Activated naive CD8-positive, alpha-beta T cell treated with anti-CD3 and anti-CD28 coated beads, Interleukin-2, amount 50 U/mL, for 24 hours (primary cell): ENCODE measurements at regions not wholly inside any gene's neighbourhood (a gene's known extent, or its start where the extent isn't known, plus 50 kb on each side); places are given as distances from the start of the nearest gene placed in this dataset.
A peak's percentile ranks its signal among the peaks of the same experiment; 100 is the strongest.

Source experiments
- ATAC-seq: fragments of 150-1000 bp; cut with Tn5 transposase; one replicate; pipeline ENCODE4 v1.10.0; 2021
- DNase-seq: peaks from one replicate; pipeline ENCODE4 v3.0.0; 2021
- H3K27ac Mint-ChIP-seq: one replicate; pipeline ENCODE4 v1.8.0; 2021; ENCODE audit warnings: mild to moderate bottlenecking, mixed read lengths
- H3K27me3 Mint-ChIP-seq: one replicate; pipeline ENCODE4 v1.8.0; 2021; ENCODE audit warnings: mixed read lengths
- H3K36me3 Mint-ChIP-seq: one replicate; pipeline ENCODE4 v1.8.0; 2021; ENCODE audit warnings: low read depth, mixed read lengths
- H3K4me1 Mint-ChIP-seq: one replicate; pipeline ENCODE4 v1.8.0; 2021; ENCODE audit warnings: mixed read lengths
- H3K4me3 Mint-ChIP-seq: one replicate; pipeline ENCODE4 v1.8.0; 2021; ENCODE audit warnings: mild to moderate bottlenecking, moderate library complexity, mixed read lengths
- H3K9me3 Mint-ChIP-seq: one replicate; pipeline ENCODE4 v1.8.0; 2021; ENCODE audit warnings: mixed read lengths

DNA sequence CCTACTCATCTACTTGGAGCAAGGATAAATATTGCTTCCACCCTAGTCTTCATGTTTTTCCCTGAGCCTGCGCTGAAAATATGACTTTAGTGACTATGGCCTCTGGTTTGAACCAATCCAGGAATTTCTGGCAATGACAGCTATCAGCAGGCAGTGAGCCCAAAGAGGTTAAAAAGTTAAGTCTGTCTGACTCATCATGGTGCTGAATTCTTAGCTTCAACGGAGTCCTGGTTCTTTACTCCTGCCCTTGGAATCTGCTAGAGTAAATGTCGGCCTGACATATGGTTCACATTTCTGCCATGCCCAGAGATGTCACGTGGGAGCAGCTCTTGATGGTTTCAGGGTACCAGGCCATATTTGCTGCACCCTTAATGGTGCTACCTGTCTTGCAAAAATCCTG, 351.6 kb upstream of the PLXNA2 start:
- Mint-ChIP-seq H3K9me3 (no peaks in the 10 kb centered on the region), H3K27me3 (no peaks in the 10 kb centered on the region), H3K27ac (no peak overlapping the region), H3K36me3 (no peaks in the 10 kb centered on the region), H3K4me1 (no peaks in the 10 kb centered on the region), H3K4me3 (no peak overlapping the region)
- no peak for ATAC-seq
- no peak for DNase-seq

GRCh38 chr1:208597571-208597970, 353.4 kb upstream of the PLXNA2 start:
- ATAC-seq = no peak
- H3K27ac Mint-ChIP-seq = no peak overlapping the region
- no peak overlapping the region for H3K4me3 Mint-ChIP-seq
- no peaks in the 10 kb centered on the region for H3K27me3 Mint-ChIP-seq
- H3K4me1 Mint-ChIP-seq = no peaks in the 10 kb centered on the region
- DNase-seq = no peak
- H3K9me3 Mint-ChIP-seq = no peaks in the 10 kb centered on the region
- no peaks in the 10 kb centered on the region for H3K36me3 Mint-ChIP-seq

- H3K27me3 Mint-ChIP-seq = no peaks in the 10 kb centered on the region
- H3K36me3 Mint-ChIP-seq = no peaks in the 10 kb centered on the region
- no peaks in the 10 kb centered on the region for H3K4me1 Mint-ChIP-seq
- DNase-seq (no peak), ATAC-seq (no peak)
- H3K4me3 Mint-ChIP-seq = no peak overlapping the region
- H3K27ac Mint-ChIP-seq = no peak overlapping the region
- no peaks in the 10 kb centered on the region for H3K9me3 Mint-ChIP-seq
Observed at GRCh38 chr1:208598021-208598420, 353.8 kb upstream of the PLXNA2 start.

DNA sequence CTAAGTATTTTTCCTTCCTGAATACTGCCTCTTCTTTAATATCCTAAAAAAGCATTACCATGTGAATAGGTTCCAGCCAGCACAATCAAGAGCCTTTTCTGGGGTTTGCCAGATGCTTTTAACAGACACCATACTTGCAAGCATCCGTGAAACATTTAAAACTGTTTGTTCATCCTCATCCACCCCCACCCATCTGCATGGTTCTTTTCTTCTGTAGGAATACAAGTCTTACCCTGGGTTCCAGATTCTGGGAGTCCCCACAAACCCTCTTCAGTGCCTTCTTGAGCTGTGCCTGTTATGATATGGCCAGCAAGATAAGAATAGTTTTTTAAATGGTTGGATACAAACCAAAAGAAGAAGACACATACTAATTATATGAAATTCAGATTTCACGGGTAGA, 354.9 kb upstream of the PLXNA2 start:
- no peak overlapping the region for H3K4me3 Mint-ChIP-seq
- no peaks in the 10 kb centered on the region for H3K36me3 Mint-ChIP-seq
- H3K4me1 Mint-ChIP-seq = no peaks in the 10 kb centered on the region
- ATAC-seq = no peak
- H3K9me3 Mint-ChIP-seq = no peaks in the 10 kb centered on the region
- no peak overlapping the region for H3K27ac Mint-ChIP-seq
- DNase-seq = no peak
- H3K27me3 Mint-ChIP-seq = no peaks in the 10 kb centered on the region

GRCh38 chr1:208600456-208601190, 356.4 kb upstream of the PLXNA2 start:
- no peaks in the 10 kb centered on the region for H3K9me3 Mint-ChIP-seq
- no peaks in the 10 kb centered on the region for H3K36me3 Mint-ChIP-seq
- peaks cover 5% of the 10 kb centered on the region for H3K27me3 Mint-ChIP-seq
- no peak overlapping the region for H3K4me3 Mint-ChIP-seq
- ATAC-seq = no peak
- DNase-seq = no peak
- H3K27ac Mint-ChIP-seq = no peak overlapping the region
- H3K4me1 Mint-ChIP-seq = no peaks in the 10 kb centered on the region

- H3K27ac Mint-ChIP-seq = no peak overlapping the region
- no peaks in the 10 kb centered on the region for H3K9me3 Mint-ChIP-seq
- H3K36me3 Mint-ChIP-seq = no peaks in the 10 kb centered on the region
- ATAC-seq = no peak
- no peak overlapping the region for H3K4me3 Mint-ChIP-seq
- no peaks in the 10 kb centered on the region for H3K4me1 Mint-ChIP-seq
- DNase-seq = no peak
- peaks cover 5% of the 10 kb centered on the region for H3K27me3 Mint-ChIP-seq
Observed at GRCh38 chr1:208601561-208601960, 357.4 kb upstream of the PLXNA2 start.

DNA sequence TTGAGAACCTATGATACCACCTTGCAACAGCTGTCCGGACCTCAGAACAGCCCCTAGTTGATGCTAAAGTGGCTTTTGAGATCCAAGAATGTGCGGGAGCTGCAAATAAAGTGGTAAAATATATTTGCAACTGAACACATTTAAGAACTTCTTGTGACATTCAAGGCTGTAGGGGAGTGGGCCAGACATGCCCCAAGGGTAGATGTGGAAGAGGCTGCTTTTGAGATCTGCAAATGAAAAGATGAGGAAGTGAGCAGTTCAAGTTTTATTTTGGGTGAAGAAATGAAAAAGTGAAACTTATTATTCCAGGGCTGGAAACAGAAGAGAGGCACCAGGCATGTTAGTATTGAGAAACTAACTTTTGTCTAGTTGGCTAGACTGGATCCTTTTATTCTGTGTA, 359.5 kb upstream of the PLXNA2 start:
- no peak for DNase-seq
- Mint-ChIP-seq H3K4me1 (no peaks in the 10 kb centered on the region), H3K36me3 (no peaks in the 10 kb centered on the region), H3K9me3 (no peaks in the 10 kb centered on the region), H3K27me3 (peaks cover 5% of the 10 kb centered on the region), H3K4me3 (no peak overlapping the region), H3K27ac (no peak overlapping the region)
- no peak for ATAC-seq

- no peaks in the 10 kb centered on the region for H3K9me3 Mint-ChIP-seq
- ATAC-seq = peak; percentile 73
- H3K27ac Mint-ChIP-seq = no peak overlapping the region
- DNase-seq = no peak
- no peaks in the 10 kb centered on the region for H3K36me3 Mint-ChIP-seq
- H3K27me3 Mint-ChIP-seq = peaks cover 5% of the 10 kb centered on the region
- H3K4me1 Mint-ChIP-seq = no peaks in the 10 kb centered on the region
- H3K4me3 Mint-ChIP-seq = no peak overlapping the region
Observed at GRCh38 chr1:208604295-208604694, 360.1 kb upstream of the PLXNA2 start.

DNA sequence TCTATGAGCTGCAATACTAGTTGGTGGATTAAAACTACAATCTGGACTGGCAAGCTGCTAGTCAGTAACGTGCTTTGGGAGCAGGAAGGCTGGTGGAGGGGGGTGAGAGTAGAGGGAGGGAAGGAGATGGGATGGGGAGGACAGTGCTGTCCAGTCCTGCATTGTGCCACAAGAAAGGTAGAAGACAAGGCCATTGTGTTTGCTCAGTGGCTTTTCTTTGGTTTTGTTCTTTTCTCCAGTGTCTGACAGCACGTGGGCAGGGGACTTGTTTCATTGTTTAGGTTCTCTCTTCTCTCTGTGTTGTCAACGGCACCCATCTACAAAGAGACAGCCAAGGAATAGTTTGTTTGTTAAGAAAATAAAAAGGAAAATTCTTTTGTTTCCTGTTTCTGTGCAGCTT, 362.8 kb upstream of the PLXNA2 start:
- ATAC-seq (no peak), DNase-seq (no peak)
- no peak overlapping the region for H3K4me3 Mint-ChIP-seq
- peaks cover 5% of the 10 kb centered on the region for H3K27me3 Mint-ChIP-seq
- H3K36me3 Mint-ChIP-seq = no peaks in the 10 kb centered on the region
- H3K27ac Mint-ChIP-seq = no peak overlapping the region
- no peaks in the 10 kb centered on the region for H3K9me3 Mint-ChIP-seq
- H3K4me1 Mint-ChIP-seq = no peaks in the 10 kb centered on the region

GRCh38 chr1:208607616-208608015, 363.4 kb upstream of the PLXNA2 start:
- Mint-ChIP-seq H3K4me3 (no peak overlapping the region), H3K9me3 (no peaks in the 10 kb centered on the region), H3K27me3 (peaks cover 5% of the 10 kb centered on the region), H3K27ac (no peak overlapping the region), H3K36me3 (no peaks in the 10 kb centered on the region), H3K4me1 (no peaks in the 10 kb centered on the region)
- DNase-seq = no peak
- no peak for ATAC-seq

- Mint-ChIP-seq H3K27me3 (peaks cover 3% of the 10 kb centered on the region), H3K4me3 (no peak overlapping the region), H3K4me1 (no peaks in the 10 kb centered on the region), H3K27ac (no peak overlapping the region), H3K9me3 (peaks cover 10% of the 10 kb centered on the region), H3K36me3 (no peaks in the 10 kb centered on the region)
- ATAC-seq (no peak), DNase-seq (no peak)
Observed at GRCh38 chr1:208614610-208615009, 370.4 kb upstream of the PLXNA2 start.

- ATAC-seq (no peak), DNase-seq (no peak)
- Mint-ChIP-seq H3K4me3 (no peak overlapping the region), H3K27ac (no peak overlapping the region), H3K36me3 (no peaks in the 10 kb centered on the region), H3K4me1 (no peaks in the 10 kb centered on the region), H3K9me3 (peaks cover 12% of the 10 kb centered on the region), H3K27me3 (peaks cover 3% of the 10 kb centered on the region)
Observed at GRCh38 chr1:208615371-208615770, 371.2 kb upstream of the PLXNA2 start.

- Mint-ChIP-seq H3K36me3 (no peaks in the 10 kb centered on the region), H3K27me3 (peaks cover 3% of the 10 kb centered on the region), H3K4me1 (no peaks in the 10 kb centered on the region), H3K9me3 (peaks cover 24% of the 10 kb centered on the region), H3K4me3 (no peak overlapping the region), H3K27ac (no peak overlapping the region)
- no peak for DNase-seq
- no peak for ATAC-seq
Observed at GRCh38 chr1:208616776-208617175, 372.6 kb upstream of the PLXNA2 start.

GRCh38 chr1:208628022-208628914, 384.1 kb upstream of the PLXNA2 start:
- Mint-ChIP-seq H3K27ac (no peak overlapping the region), H3K4me3 (no peak overlapping the region), H3K27me3 (no peaks in the 10 kb centered on the region), H3K9me3 (no peaks in the 10 kb centered on the region), H3K4me1 (no peaks in the 10 kb centered on the region), H3K36me3 (no peaks in the 10 kb centered on the region)
- DNase-seq (no peak), ATAC-seq (no peak)

- Mint-ChIP-seq H3K27me3 (no peaks in the 10 kb centered on the region), H3K36me3 (no peaks in the 10 kb centered on the region), H3K9me3 (no peaks in the 10 kb centered on the region), H3K4me1 (no peaks in the 10 kb centered on the region), H3K4me3 (no peak overlapping the region), H3K27ac (no peak overlapping the region)
- ATAC-seq = no peak
- DNase-seq = no peak
Observed at GRCh38 chr1:208631092-208631491, 386.9 kb upstream of the PLXNA2 start.
